ENCODE measurements at regions not wholly inside any gene's neighbourhood (a gene's known extent, or its start where the extent isn't known, plus 50 kb on each side); places are given as distances from the start of the nearest gene placed in this dataset.

DNA sequence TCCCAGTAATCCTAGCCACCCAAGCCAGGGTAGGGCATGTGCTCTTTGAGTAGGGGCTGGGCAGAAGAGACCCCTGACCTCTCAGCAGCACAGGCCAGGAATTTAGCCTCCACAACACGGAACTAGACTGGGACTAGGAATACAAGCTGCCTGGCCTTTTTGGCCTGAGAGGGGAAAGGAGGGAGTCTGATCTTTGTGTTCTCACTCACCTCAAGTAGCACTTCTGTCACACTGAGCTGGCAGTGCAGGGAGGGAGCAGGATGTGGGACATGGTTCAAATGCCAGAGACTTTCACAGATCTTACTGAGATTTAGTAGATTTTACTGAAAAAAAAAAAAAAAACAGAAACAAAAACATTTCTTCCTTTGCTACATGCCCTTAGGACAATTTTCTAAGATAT is 395.2 kb downstream of the CMPK2 start:
- TF ChIP-seq POLR2AphosphoS5 (IDR thresholded peaks at IDR 0.05) (no peak), POLR2A (IDR thresholded peaks at IDR 0.05) (no peak)
- TF ChIP-seq, protein P1, sequence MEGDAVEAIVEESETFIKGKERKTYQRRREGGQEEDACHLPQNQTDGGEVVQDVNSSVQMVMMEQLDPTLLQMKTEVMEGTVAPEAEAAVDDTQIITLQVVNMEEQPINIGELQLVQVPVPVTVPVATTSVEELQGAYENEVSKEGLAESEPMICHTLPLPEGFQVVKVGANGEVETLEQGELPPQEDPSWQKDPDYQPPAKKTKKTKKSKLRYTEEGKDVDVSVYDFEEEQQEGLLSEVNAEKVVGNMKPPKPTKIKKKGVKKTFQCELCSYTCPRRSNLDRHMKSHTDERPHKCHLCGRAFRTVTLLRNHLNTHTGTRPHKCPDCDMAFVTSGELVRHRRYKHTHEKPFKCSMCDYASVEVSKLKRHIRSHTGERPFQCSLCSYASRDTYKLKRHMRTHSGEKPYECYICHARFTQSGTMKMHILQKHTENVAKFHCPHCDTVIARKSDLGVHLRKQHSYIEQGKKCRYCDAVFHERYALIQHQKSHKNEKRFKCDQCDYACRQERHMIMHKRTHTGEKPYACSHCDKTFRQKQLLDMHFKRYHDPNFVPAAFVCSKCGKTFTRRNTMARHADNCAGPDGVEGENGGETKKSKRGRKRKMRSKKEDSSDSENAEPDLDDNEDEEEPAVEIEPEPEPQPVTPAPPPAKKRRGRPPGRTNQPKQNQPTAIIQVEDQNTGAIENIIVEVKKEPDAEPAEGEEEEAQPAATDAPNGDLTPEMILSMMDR (IDR thresholded peaks at IDR 0.05 in 8 of 11, conservative IDR thresholded peaks at IDR 0.05 in 3 of 11) = no peak

Data from spleen (tissue), 7 donors.